CD4-positive, alpha-beta T cell (primary cell): ENCODE measurements at regions not wholly inside any gene's neighbourhood (a gene's known extent, or its start where the extent isn't known, plus 50 kb on each side); places are given as distances from the start of the nearest gene placed in this dataset.

Experiments
- ATAC-seq: fragments of 200-7000 bp; cut with Tn5 transposase; one replicate; pipeline ENCODE4 v1.10.0; 2022; ENCODE audit warnings: mild to moderate bottlenecking; ENCODE audit not compliant: poor library complexity
- CTCF ChIA-PET: fragments of 350-600 bp; sonication (Branson Sonifier 250); formaldehyde crosslinking; loops from one replicate; lab custom pipeline; 2021; ENCODE audit warnings: antibody characterized with exemption, inconsistent platforms; lab: Charles Lee
- POLR2A ChIA-PET: fragments of 350-600 bp; sonication (Branson Sonifier 250); formaldehyde crosslinking; loops from one replicate; lab custom pipeline; 2021; ENCODE audit warnings: antibody characterized with exemption, inconsistent platforms; lab: Charles Lee
- DNase-seq, 14 experiments: peaks; one replicate each; pipeline ENCODE4 v3.0.0-alpha.2; 2013 to 2020; ENCODE audit warnings: mixed read lengths in 2 of 14
- H3K27ac ChIP-seq, 2 donors: one replicate each; pipeline versions ENCODE4 v1.5.1 to v1.7.0; 2013; ENCODE audit warnings: low read length in 2 of 2, low read depth in 1 of 2, mild to moderate bottlenecking in 1 of 2
- H3K27me3 ChIP-seq, 2 experiments: 1 replicate in 1 of 2; 2 replicates in 1 of 2; pipeline versions ENCODE4 v1.6.1 to v1.7.0; 2013; ENCODE audit warnings: low read length in 2 of 2, control low read depth in 1 of 2, mild to moderate bottlenecking in 1 of 2, moderate library complexity in 1 of 2; ENCODE audit not compliant: insufficient read depth in 2 of 2, control insufficient read depth in 1 of 2
- H3K36me3 ChIP-seq: one replicate; pipeline ENCODE4 v1.6.1; 2013; ENCODE audit warnings: low read length, control low read depth; ENCODE audit not compliant: insufficient read depth
- H3K4me1 ChIP-seq: one replicate; pipeline ENCODE4 v1.6.1; 2013; ENCODE audit warnings: low read length, control low read depth; ENCODE audit not compliant: insufficient read depth
- H3K4me3 ChIP-seq: one replicate; pipeline ENCODE4 v1.5.1; 2013; ENCODE audit warnings: mild to moderate bottlenecking, low read length, moderate library complexity
- H3K9me3 ChIP-seq, 2 experiments: 1 replicate in 1 of 2; 2 replicates in 1 of 2; pipeline versions ENCODE4 v1.6.1 to v1.7.0; 2013; ENCODE audit warnings: low read length in 2 of 2, mild to moderate bottlenecking in 2 of 2, control low read depth in 1 of 2, moderate library complexity in 1 of 2; ENCODE audit not compliant: control insufficient read depth in 1 of 2, insufficient read depth in 1 of 2
- H3K27ac Mint-ChIP-seq: one replicate; pipeline ENCODE4 v1.8.0; 2020; ENCODE audit warnings: mixed read lengths
- H3K27me3 Mint-ChIP-seq: one replicate; pipeline ENCODE4 v1.8.0; 2021; ENCODE audit warnings: mixed read lengths
- H3K36me3 Mint-ChIP-seq: one replicate; pipeline ENCODE4 v1.8.0; 2021; ENCODE audit warnings: low read depth, mixed read lengths
- H3K4me1 Mint-ChIP-seq: one replicate; pipeline ENCODE4 v1.8.0; 2021; ENCODE audit warnings: low read depth, mixed read lengths
- H3K4me3 Mint-ChIP-seq: one replicate; pipeline ENCODE4 v1.8.0; 2020; ENCODE audit warnings: mild to moderate bottlenecking, mixed read lengths
- H3K9me3 Mint-ChIP-seq: one replicate; pipeline ENCODE4 v1.8.0; 2020; ENCODE audit warnings: mixed read lengths
- intact Hi-C, 2 experiments: fragments of 100-400 bp; cut with DNase I in 1 of 2; cut with micrococcal nuclease in 1 of 2; formaldehyde crosslinking; loops; one replicate each; pipeline versions ENCODE4 v1.15.1 to v1.9.0; 2023 to 2025; cut with DNase I, micrococcal nuclease
- TF ChIP-seq, protein P1 (sequence below): fragments of 200-600 bp; IDR thresholded peaks from one replicate; pipeline ENCODE4 v1.8.0; 2022; ENCODE audit warnings: antibody characterized with exemption, mild to moderate bottlenecking

DNA sequence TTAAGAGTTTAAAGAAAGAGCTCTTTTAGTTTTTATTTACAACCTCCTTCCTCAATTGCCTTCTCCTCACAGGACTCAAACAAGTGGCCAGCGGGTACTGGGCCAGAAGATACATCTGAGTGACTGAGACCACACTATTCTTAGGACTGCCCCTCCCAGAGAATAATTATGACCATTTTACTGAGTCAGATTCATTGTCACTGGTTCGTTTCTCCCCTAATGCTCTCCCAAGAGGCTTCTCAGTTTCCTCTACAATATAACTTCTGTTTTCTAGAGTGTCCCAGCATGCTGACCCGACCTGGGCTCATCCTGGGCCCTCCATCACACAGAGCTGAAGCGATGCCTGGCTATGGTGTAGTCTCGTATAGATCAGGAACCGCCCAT is 279.9 kb downstream of the CD83 start:
- Histone ChIP-seq H3K4me1 (peaks cover 3% of the 10 kb centered on the region), H3K36me3 (no peaks in the 10 kb centered on the region), H3K27ac (no peak overlapping the region), H3K27me3 (no peaks in the 10 kb centered on the region), H3K4me3 (no peak overlapping the region), H3K9me3 (no peaks in the 10 kb centered on the region)
- no peaks in the 10 kb centered on the region for H3K36me3 Mint-ChIP-seq
- H3K4me3 Mint-ChIP-seq: no peak overlapping the region
- intact Hi-C loops: no loop called here
- DNase-seq: no peak
- TF ChIP-seq, protein P1, sequence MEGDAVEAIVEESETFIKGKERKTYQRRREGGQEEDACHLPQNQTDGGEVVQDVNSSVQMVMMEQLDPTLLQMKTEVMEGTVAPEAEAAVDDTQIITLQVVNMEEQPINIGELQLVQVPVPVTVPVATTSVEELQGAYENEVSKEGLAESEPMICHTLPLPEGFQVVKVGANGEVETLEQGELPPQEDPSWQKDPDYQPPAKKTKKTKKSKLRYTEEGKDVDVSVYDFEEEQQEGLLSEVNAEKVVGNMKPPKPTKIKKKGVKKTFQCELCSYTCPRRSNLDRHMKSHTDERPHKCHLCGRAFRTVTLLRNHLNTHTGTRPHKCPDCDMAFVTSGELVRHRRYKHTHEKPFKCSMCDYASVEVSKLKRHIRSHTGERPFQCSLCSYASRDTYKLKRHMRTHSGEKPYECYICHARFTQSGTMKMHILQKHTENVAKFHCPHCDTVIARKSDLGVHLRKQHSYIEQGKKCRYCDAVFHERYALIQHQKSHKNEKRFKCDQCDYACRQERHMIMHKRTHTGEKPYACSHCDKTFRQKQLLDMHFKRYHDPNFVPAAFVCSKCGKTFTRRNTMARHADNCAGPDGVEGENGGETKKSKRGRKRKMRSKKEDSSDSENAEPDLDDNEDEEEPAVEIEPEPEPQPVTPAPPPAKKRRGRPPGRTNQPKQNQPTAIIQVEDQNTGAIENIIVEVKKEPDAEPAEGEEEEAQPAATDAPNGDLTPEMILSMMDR: no peak
- no peak for ATAC-seq
- CTCF ChIA-PET: no interaction called here
- H3K27me3 Mint-ChIP-seq: no peaks in the 10 kb centered on the region
- no peaks in the 10 kb centered on the region for H3K9me3 Mint-ChIP-seq
- H3K4me1 Mint-ChIP-seq: no peaks in the 10 kb centered on the region
- H3K27ac Mint-ChIP-seq: no peak overlapping the region
- POLR2A ChIA-PET: no interaction called here

DNA sequence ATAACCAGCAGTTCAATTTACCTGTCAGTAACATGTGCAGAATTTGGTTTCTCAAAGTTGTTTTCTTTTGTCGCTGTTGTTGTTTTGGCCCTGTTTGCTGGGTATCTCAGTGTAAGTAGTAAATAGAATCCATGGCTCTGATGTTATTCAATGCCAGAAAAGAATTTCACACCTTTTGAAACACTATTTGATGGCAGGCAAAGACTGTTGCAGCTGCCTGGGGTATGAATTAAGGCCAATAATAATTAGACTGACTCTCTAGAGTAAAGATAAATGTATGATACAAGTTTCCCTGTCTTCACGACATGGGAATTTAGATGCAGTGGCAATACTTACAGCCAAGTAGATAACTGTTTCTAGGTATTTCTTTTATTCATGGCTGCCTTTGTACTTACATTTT is 281.4 kb downstream of the CD83 start:
- no peak for ATAC-seq
- Histone ChIP-seq H3K4me1 (peaks cover 3% of the 10 kb centered on the region), H3K27ac (no peak overlapping the region), H3K9me3 (no peaks in the 10 kb centered on the region), H3K4me3 (no peak overlapping the region), H3K27me3 (no peaks in the 10 kb centered on the region), H3K36me3 (no peaks in the 10 kb centered on the region)
- TF ChIP-seq, protein P1: no peak
- Mint-ChIP-seq H3K36me3 (no peaks in the 10 kb centered on the region), H3K27ac (no peak overlapping the region), H3K27me3 (no peaks in the 10 kb centered on the region), H3K9me3 (no peaks in the 10 kb centered on the region), H3K4me1 (no peaks in the 10 kb centered on the region), H3K4me3 (no peak overlapping the region)
- intact Hi-C loops: no loop called here
- DNase-seq: no peak
- ChIA-PET CTCF (no interaction called here), POLR2A (no interaction called here)

DNA sequence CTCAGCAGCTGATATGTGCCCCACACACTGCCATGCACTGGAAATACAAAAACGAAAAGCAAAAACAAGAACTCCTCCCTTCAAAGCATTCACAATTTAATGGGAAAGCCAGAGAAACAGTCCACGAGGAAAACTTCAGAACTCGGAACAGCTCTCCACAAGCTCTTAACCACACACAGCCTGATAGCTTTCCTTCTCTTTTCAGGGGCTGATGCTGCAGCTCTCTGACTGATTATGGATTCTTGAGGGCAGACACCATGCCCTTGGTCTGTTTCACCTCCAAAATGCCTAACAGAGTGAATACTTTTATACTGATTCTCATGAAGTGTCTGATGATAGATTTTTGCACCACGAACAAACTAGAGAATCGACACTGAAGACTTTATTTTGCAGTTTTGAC is 282.1 kb downstream of the CD83 start:
- intact Hi-C loops: no loop called here
- Histone ChIP-seq H3K27me3 (no peaks in the 10 kb centered on the region), H3K4me3 (no peak overlapping the region), H3K9me3 (no peaks in the 10 kb centered on the region), H3K27ac (no peak overlapping the region), H3K36me3 (no peaks in the 10 kb centered on the region), H3K4me1 (peaks cover 3% of the 10 kb centered on the region)
- H3K4me3 Mint-ChIP-seq: no peak overlapping the region
- ChIA-PET CTCF (no interaction called here), POLR2A (no interaction called here)
- ATAC-seq (no peak), DNase-seq (no peak)
- no peaks in the 10 kb centered on the region for H3K27me3 Mint-ChIP-seq
- no peaks in the 10 kb centered on the region for H3K9me3 Mint-ChIP-seq
- TF ChIP-seq, protein P1: no peak
- H3K27ac Mint-ChIP-seq: no peak overlapping the region
- H3K36me3 Mint-ChIP-seq: no peaks in the 10 kb centered on the region
- H3K4me1 Mint-ChIP-seq: no peaks in the 10 kb centered on the region
